ENCODE measurements at regions not wholly inside any gene's neighbourhood (a gene's known extent, or its start where the extent isn't known, plus 50 kb on each side); places are given as distances from the start of the nearest gene placed in this dataset.

DNA sequence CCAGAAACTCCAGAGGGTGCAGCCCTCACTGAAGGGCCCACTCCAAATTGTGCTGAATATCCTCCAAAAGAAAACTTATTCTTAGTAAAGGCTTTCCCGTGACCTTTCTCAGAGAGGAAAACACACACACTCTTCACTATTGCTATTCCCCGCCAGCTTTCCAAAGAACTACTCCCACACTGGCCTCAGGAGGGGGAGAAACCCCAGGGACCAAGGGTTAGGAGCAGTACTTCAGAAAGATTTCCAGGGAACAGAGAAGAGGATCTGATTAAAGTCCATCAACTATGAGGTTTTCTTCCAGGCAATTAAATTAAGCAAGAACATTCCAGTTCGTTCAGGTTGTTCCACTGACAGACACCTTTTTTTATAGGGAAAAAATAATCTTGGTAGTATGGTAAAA, 150.2 kb downstream of the TTC32 start:
- Histone ChIP-seq H3K27me3 (ENCODE audit: insufficient read depth, low read length) (0 out of 2 replicates have a peak, but pooled peaks cover 6% of the 10 kb centered on the region), H3K9me2 (ENCODE audit: low read depth, low read length) (no peaks in the 10 kb centered on the region), H3K4me1 (ENCODE audit: insufficient read depth, low read length, severe bottlenecking) (no peaks in the 10 kb centered on the region), H3K27ac (ENCODE audit: low read depth, low read length, poor library complexity, severe bottlenecking) (no peak overlapping the region), H3K9me3 (ENCODE audit: low read length) (no peaks in the 10 kb centered on the region), H4K20me1 (ENCODE audit: insufficient read depth, low read length) (no peaks in the 10 kb centered on the region), H3K4me2 (ENCODE audit: low read length) (no peak overlapping the region), H3F3A (ENCODE audit: insufficient read depth, low read length) (no peaks in the 10 kb centered on the region), H3K9ac (ENCODE audit: low read length) (no peak overlapping the region), H3K79me2 (ENCODE audit: insufficient read depth, low read length) (no peaks in the 10 kb centered on the region), H2AFZ (ENCODE audit: low read length) (no peak overlapping the region), H3K36me3 (ENCODE audit: insufficient read depth, low read length) (no peaks in the 10 kb centered on the region), H3K4me3 (ENCODE audit: low read depth, low read length, poor library complexity, severe bottlenecking) (no peak overlapping the region)
- no peak for TF ChIP-seq EZH2 (IDR thresholded peaks at IDR 0.05; ENCODE audit: borderline replicate concordance, low read length)
- TF ChIP-seq, protein P1, sequence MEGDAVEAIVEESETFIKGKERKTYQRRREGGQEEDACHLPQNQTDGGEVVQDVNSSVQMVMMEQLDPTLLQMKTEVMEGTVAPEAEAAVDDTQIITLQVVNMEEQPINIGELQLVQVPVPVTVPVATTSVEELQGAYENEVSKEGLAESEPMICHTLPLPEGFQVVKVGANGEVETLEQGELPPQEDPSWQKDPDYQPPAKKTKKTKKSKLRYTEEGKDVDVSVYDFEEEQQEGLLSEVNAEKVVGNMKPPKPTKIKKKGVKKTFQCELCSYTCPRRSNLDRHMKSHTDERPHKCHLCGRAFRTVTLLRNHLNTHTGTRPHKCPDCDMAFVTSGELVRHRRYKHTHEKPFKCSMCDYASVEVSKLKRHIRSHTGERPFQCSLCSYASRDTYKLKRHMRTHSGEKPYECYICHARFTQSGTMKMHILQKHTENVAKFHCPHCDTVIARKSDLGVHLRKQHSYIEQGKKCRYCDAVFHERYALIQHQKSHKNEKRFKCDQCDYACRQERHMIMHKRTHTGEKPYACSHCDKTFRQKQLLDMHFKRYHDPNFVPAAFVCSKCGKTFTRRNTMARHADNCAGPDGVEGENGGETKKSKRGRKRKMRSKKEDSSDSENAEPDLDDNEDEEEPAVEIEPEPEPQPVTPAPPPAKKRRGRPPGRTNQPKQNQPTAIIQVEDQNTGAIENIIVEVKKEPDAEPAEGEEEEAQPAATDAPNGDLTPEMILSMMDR (IDR thresholded peaks at IDR 0.05; ENCODE audit: low read length), result no peak

DNA sequence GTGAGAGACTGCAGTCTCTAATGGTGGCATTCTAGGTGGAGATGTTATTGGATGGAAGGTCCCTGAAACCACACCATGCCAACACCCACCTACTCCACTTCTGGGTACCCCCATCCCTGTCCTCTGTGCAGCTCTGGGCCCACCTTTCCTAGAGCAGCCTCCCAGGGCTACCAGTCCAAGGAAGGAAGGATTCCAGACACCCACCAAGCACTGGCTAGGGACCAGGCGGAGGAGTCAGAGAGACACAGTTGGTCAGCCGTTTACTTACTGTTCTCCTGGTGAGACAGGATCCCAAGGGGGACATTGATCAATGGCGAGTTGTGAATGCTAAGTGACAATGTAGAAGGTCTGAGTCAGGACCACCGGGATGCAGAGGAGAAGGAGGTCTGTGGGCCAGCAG, 151.6 kb downstream of the TTC32 start:
- Histone ChIP-seq H4K20me1 (ENCODE audit: insufficient read depth, low read length) (no peaks in the 10 kb centered on the region), H3K9me2 (ENCODE audit: low read depth, low read length) (no peaks in the 10 kb centered on the region), H3F3A (ENCODE audit: insufficient read depth, low read length) (no peaks in the 10 kb centered on the region), H3K27me3 (ENCODE audit: insufficient read depth, low read length) (0 out of 2 replicates have a peak, but pooled peaks cover 6% of the 10 kb centered on the region), H3K79me2 (ENCODE audit: insufficient read depth, low read length) (no peaks in the 10 kb centered on the region), H3K4me2 (ENCODE audit: low read length) (no peak overlapping the region), H3K9me3 (ENCODE audit: low read length) (no peaks in the 10 kb centered on the region), H2AFZ (ENCODE audit: low read length) (no peak overlapping the region), H3K4me3 (ENCODE audit: low read depth, low read length, poor library complexity, severe bottlenecking) (no peak overlapping the region), H3K36me3 (ENCODE audit: insufficient read depth, low read length) (no peaks in the 10 kb centered on the region), H3K27ac (ENCODE audit: low read depth, low read length, poor library complexity, severe bottlenecking) (no peak overlapping the region), H3K9ac (ENCODE audit: low read length) (no peak overlapping the region), H3K4me1 (ENCODE audit: insufficient read depth, low read length, severe bottlenecking) (no peaks in the 10 kb centered on the region)
- TF ChIP-seq EZH2 (IDR thresholded peaks at IDR 0.05; ENCODE audit: borderline replicate concordance, low read length), result no peak
- TF ChIP-seq, protein P1 (IDR thresholded peaks at IDR 0.05; ENCODE audit: low read length), result no peak

DNA sequence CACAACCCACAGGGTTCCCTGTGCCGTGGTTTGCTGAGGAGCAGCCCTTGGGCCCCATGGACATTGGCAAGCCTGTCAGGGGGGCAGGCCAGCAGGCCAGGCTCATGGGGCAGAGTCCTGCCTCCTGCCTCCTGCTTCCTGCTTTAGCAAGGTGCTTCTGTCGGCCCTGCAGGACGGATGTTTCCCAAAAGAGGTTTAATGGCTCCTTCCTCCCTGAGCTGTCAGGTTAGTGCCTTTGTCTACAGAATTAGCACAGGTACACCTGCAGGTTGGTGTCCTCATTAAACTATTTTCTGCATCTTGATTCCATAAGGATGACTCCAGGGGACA, 152.3 kb downstream of the TTC32 start:
- no peak for TF ChIP-seq EZH2 (IDR thresholded peaks at IDR 0.05; ENCODE audit: borderline replicate concordance, low read length)
- TF ChIP-seq, protein P1 (IDR thresholded peaks at IDR 0.05; ENCODE audit: low read length), result no peak
- Histone ChIP-seq H3K79me2 (ENCODE audit: insufficient read depth, low read length) (no peaks in the 10 kb centered on the region), H3K4me2 (ENCODE audit: low read length) (no peak overlapping the region), H3F3A (ENCODE audit: insufficient read depth, low read length) (no peaks in the 10 kb centered on the region), H3K4me1 (ENCODE audit: insufficient read depth, low read length, severe bottlenecking) (no peaks in the 10 kb centered on the region), H3K9me3 (ENCODE audit: low read length) (no peaks in the 10 kb centered on the region), H3K36me3 (ENCODE audit: insufficient read depth, low read length) (no peaks in the 10 kb centered on the region), H3K4me3 (ENCODE audit: low read depth, low read length, poor library complexity, severe bottlenecking) (no peak overlapping the region), H3K9ac (ENCODE audit: low read length) (no peak overlapping the region), H3K27ac (ENCODE audit: low read depth, low read length, poor library complexity, severe bottlenecking) (no peak overlapping the region), H4K20me1 (ENCODE audit: insufficient read depth, low read length) (no peaks in the 10 kb centered on the region), H2AFZ (ENCODE audit: low read length) (no peak overlapping the region), H3K27me3 (ENCODE audit: insufficient read depth, low read length) (0 out of 2 replicates have a peak, but pooled peaks cover 6% of the 10 kb centered on the region), H3K9me2 (ENCODE audit: low read depth, low read length) (no peaks in the 10 kb centered on the region)

All from OCI-LY1 (cell line).